ENCODE measurements at regions not wholly inside any gene's neighbourhood (a gene's known extent, or its start where the extent isn't known, plus 50 kb on each side); places are given as distances from the start of the nearest gene placed in this dataset.

DNA sequence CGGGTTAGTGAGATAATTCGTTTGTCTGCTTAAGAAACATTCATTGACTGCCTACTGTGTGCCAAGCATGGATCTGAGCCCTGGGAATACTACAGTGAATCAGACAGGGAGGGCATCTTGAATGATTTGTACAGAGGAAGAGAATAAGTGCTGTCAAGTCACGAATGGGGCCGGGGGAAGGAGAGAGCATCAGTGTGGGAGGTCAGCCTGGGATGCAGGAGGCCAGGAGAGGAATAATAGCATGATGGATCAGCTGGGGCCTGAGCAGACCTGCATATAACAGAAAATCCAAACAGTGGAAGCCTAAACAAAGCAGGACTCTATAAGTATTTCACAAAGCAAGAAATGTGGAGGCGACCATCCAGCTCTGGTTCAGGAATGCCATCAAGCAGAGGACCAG is 55.4 kb upstream of the PAX8 start:
- Histone ChIP-seq H3K9ac (ENCODE audit: low read depth, low read length) (no peak overlapping the region), H3K4me1 (ENCODE audit: control insufficient read depth, insufficient read depth, low read length) (peaks cover 3% of the 10 kb centered on the region; the same call in 1 of the 2 replicates), H3K79me1 (ENCODE audit: low read depth in 1 of 2, low read length in 2 of 2) (no peaks in the 10 kb centered on the region), H3K27me3 (ENCODE audit: control insufficient read depth, insufficient read depth, low read length) (peaks cover 15% of the 10 kb centered on the region), H3K4me2 (ENCODE audit: low read depth, low read length) (no peak overlapping the region), H2BK120ac (ENCODE audit: low read depth, low read length) (no peak overlapping the region), H2BK5ac (ENCODE audit: low read depth, low read length, poor library complexity, severe bottlenecking) (no peak overlapping the region), H3K23ac (ENCODE audit: low read depth, low read length) (no peak overlapping the region), H3K4ac (ENCODE audit: low read depth, low read length) (no peak overlapping the region), H2AFZ (replicated peaks; ENCODE audit: low read length, poor library complexity) (no peak overlapping the region), H4K5ac (ENCODE audit: low read depth, low read length) (no peak overlapping the region), H2AK9ac (replicated peaks; ENCODE audit: low read depth, low read length, poor library complexity) (no peak overlapping the region), H4K8ac (ENCODE audit: low read depth in 2 of 2, low read length in 2 of 2) (no peak overlapping the region), H2BK20ac (ENCODE audit: low read depth, low read length) (no peak overlapping the region), H3K27ac (ENCODE audit: insufficient read depth, low read length) (no peak overlapping the region), H3K9me1 (ENCODE audit: insufficient read depth, low read length) (no peaks in the 10 kb centered on the region), H4K91ac (ENCODE audit: insufficient read depth, low read depth, low read length) (no peak overlapping the region), H3K14ac (replicated peaks; ENCODE audit: low read depth, low read length) (no peak overlapping the region), H3K9me3 (ENCODE audit: control insufficient read depth, insufficient read depth, low read length) (no peaks in the 10 kb centered on the region), H4K20me1 (ENCODE audit: insufficient read depth, low read length) (no peaks in the 10 kb centered on the region), H3K56ac (ENCODE audit: extremely low read depth, insufficient read depth, low read length) (no peak overlapping the region), H3K4me3 (ENCODE audit: insufficient read depth, low read depth, low read length) (no peak overlapping the region), H3K36me3 (ENCODE audit: control insufficient read depth, insufficient read depth, low read length) (no peaks in the 10 kb centered on the region), H2BK15ac (ENCODE audit: low read depth, low read length) (no peak overlapping the region), H2AK5ac (ENCODE audit: low read depth, low read length) (no peak overlapping the region), H3K18ac (ENCODE audit: low read depth, low read length) (no peak overlapping the region)
- ATAC-seq (ENCODE audit: low read depth) (no peak), DNase-seq (no peak)
- no peak for TF ChIP-seq NFE2L2 (IDR thresholded peaks at IDR 0.05; ENCODE audit: low read depth, low read length)
- TF ChIP-seq MAFK (IDR thresholded peaks at IDR 0.05; ENCODE audit: low read depth, low read length), result no peak
- no peak for TF ChIP-seq FOS (IDR thresholded peaks at IDR 0.05; ENCODE audit: low read depth, low read length)
- TF ChIP-seq, protein P1, sequence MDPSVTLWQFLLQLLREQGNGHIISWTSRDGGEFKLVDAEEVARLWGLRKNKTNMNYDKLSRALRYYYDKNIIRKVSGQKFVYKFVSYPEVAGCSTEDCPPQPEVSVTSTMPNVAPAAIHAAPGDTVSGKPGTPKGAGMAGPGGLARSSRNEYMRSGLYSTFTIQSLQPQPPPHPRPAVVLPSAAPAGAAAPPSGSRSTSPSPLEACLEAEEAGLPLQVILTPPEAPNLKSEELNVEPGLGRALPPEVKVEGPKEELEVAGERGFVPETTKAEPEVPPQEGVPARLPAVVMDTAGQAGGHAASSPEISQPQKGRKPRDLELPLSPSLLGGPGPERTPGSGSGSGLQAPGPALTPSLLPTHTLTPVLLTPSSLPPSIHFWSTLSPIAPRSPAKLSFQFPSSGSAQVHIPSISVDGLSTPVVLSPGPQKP (IDR thresholded peaks at IDR 0.05; ENCODE audit: borderline replicate concordance, low read depth, low read length), result no peak
- TF ChIP-seq, protein P2, sequence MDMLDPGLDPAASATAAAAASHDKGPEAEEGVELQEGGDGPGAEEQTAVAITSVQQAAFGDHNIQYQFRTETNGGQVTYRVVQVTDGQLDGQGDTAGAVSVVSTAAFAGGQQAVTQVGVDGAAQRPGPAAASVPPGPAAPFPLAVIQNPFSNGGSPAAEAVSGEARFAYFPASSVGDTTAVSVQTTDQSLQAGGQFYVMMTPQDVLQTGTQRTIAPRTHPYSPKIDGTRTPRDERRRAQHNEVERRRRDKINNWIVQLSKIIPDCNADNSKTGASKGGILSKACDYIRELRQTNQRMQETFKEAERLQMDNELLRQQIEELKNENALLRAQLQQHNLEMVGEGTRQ (IDR thresholded peaks at IDR 0.05; ENCODE audit: low read depth, low read length), result no peak
- TF ChIP-seq CHD1 (IDR thresholded peaks at IDR 0.05; ENCODE audit: low read depth, low read length), result no peak
- TF ChIP-seq RAD21 (IDR thresholded peaks at IDR 0.05; ENCODE audit: low read length), result no peak
- TF ChIP-seq MXI1 (IDR thresholded peaks at IDR 0.05; ENCODE audit: borderline replicate concordance, low read depth, low read length), result no peak
- TF ChIP-seq BHLHE40 (IDR thresholded peaks at IDR 0.05; ENCODE audit: low read depth, low read length), result no peak
- no TSS peak for BruUV-seq (replicated peaks)
- intact Hi-C loops (cut with micrococcal nuclease), result no loop called here
- ChIA-PET CTCF (no interaction called here), POLR2A (ENCODE audit: unreplicated experiment) (no interaction called here)
- dilution Hi-C loops (cut with HindIII; ENCODE audit: low sequenced_read_pairs, unreplicated experiment), result no loop called here
- 28% methylated on average over 2 of the region's 5 CpGs; no CpG with 5 or more reads in 1 of the 2 experiments for WGBS, 2 experiments (ENCODE audit: extremely low coverage in 2 of 2, insufficient read length in 1 of 2)
- in situ Hi-C loops (cut with MboI; ENCODE audit: low sequenced_read_pairs), result no loop called here
